OCI-LY7 (cell line): ENCODE measurements at regions not wholly inside any gene's neighbourhood (a gene's known extent, or its start where the extent isn't known, plus 50 kb on each side); places are given as distances from the start of the nearest gene placed in this dataset.

Experiments
- CTCF ChIP-seq: fragments of 200-600 bp; sonication (generic); conservative IDR thresholded peaks from 2 replicates; pipeline ENCODE4 v1.5.1; 2014; ENCODE audit warnings: mild to moderate bottlenecking, antibody characterized with exemption, low read length, moderate library complexity, mixed read lengths
- EZH2phosphoT487 ChIP-seq: fragments of 200-600 bp; sonication (generic); IDR thresholded peaks from 2 replicates; pipeline ENCODE4 v1.6.1; 2018; ENCODE audit warnings: low read depth, borderline replicate concordance, mild to moderate bottlenecking, mixed run types, antibody characterized with exemption, low read length, moderate library complexity, mixed read lengths

GRCh38 chr7:89507034-89507433 lies 647.2 kb upstream of the STEAP1 start:
- no peak for TF ChIP-seq CTCF
- no peak for TF ChIP-seq EZH2phosphoT487
